GM12878 (cell line): ENCODE measurements at regions not wholly inside any gene's neighbourhood (a gene's known extent, or its start where the extent isn't known, plus 50 kb on each side); places are given as distances from the start of the nearest gene placed in this dataset.

Experiments used
- ATAC-seq: fragments of 200-7000 bp; cut with Tn5 transposase; 3 replicates; pipeline ENCODE4 v1.9.1; 2020; ENCODE audit warnings: mild to moderate bottlenecking, moderate library complexity
- BruUV-seq: library from RNA; stranded (reverse); fragments of 400-500 nt; replicated peaks from 2 replicates; lab custom pipeline; 2021; lab: Mats Ljungman, UMichigan
- CTCF ChIA-PET: fragments of 300-600 bp; sonication (Branson Sonifier 250); formaldehyde crosslinking; extraction: SDS; loops from one replicate; lab custom pipeline; 2021; ENCODE audit warnings: inconsistent platforms; lab: Yijun Ruan, JAX
- POLR2A ChIA-PET: fragments of 350-600 bp; formaldehyde crosslinking; extraction: SDS; loops from one replicate; lab custom pipeline; 2021; ENCODE audit warnings: inconsistent platforms; lab: Charles Lee
- RAD21 ChIA-PET: fragments of 300-600 bp; sonication (Branson Sonifier 250); formaldehyde crosslinking; loops from one replicate; lab custom pipeline; 2023; ENCODE audit warnings: antibody characterized with exemption; ENCODE audit not compliant: unreplicated experiment; lab: Charles Lee
- SMC1A ChIA-PET: fragments of 300-600 bp; sonication (Branson Sonifier 250); formaldehyde crosslinking; loops from one replicate; lab custom pipeline; 2023; ENCODE audit not compliant: unreplicated experiment, uncharacterized antibody; lab: Charles Lee
- DNase-seq: peaks from one replicate; pipeline ENCODE4 v3.0.0-alpha.2; 2011; ENCODE audit warnings: low read depth, low spot score
- FAIRE-seq: peaks from 3 replicates; lab custom pipeline; 2011; peaks lifted over from hg19 to GRCh38; lab: Jason Lieb, UNC
- H2AFZ ChIP-seq: 2 replicates; pipeline ENCODE4 v1.6.0; 2011; ENCODE audit warnings: low read depth, low read length, control low read depth; ENCODE audit not compliant: control insufficient read depth
- H3K27ac ChIP-seq: 2 replicates; pipeline ENCODE4 v1.5.1; 2011; ENCODE audit warnings: control low read depth; ENCODE audit not compliant: control insufficient read depth, insufficient read depth
- H3K27me3 ChIP-seq, 2 experiments: replicated peaks in 1 of 2; 2 replicates each; pipeline versions ENCODE4 v1.6.0 to v1.6.1; 2011; ENCODE audit warnings: low read length in 1 of 2; ENCODE audit not compliant: control insufficient read depth in 2 of 2, insufficient read depth in 2 of 2
- H3K36me3 ChIP-seq, 2 experiments: 2 replicates each; pipeline ENCODE4 v1.5.1; 2011; ENCODE audit warnings: low read length in 1 of 2; ENCODE audit not compliant: control insufficient read depth in 2 of 2, insufficient read depth in 2 of 2
- H3K4me1 ChIP-seq: 2 replicates; pipeline ENCODE4 v1.6.1; 2011; ENCODE audit warnings: mild to moderate bottlenecking, low read length, moderate library complexity, mixed read lengths; ENCODE audit not compliant: control insufficient read depth, insufficient read depth
- H3K4me2 ChIP-seq: 2 replicates; pipeline ENCODE4 v1.6.0; 2011; ENCODE audit warnings: control low read depth; ENCODE audit not compliant: control insufficient read depth, insufficient read depth
- H3K4me3 ChIP-seq: fragments of 200-600 bp; sonication (generic); 2 replicates; pipeline ENCODE4 v1.5.1; 2016
- H3K79me2 ChIP-seq: 2 replicates; pipeline ENCODE4 v1.6.0; 2011; ENCODE audit warnings: low read length; ENCODE audit not compliant: control insufficient read depth, insufficient read depth
- H3K9ac ChIP-seq: 2 replicates; pipeline ENCODE4 v1.8.0; 2011; ENCODE audit warnings: low read length, control low read depth, mixed read lengths; ENCODE audit not compliant: control insufficient read depth, insufficient read depth
- H3K9me3 ChIP-seq: replicated peaks from 3 replicates; pipeline ENCODE4 v1.5.1; 2011; ENCODE audit warnings: mild to moderate bottlenecking, low read length; ENCODE audit not compliant: control insufficient read depth, insufficient read depth
- H4K20me1 ChIP-seq: 2 replicates; pipeline ENCODE4 v1.6.0; 2011; ENCODE audit not compliant: control insufficient read depth, insufficient read depth
- PKNOX1 ChIP-seq: fragments of 450-650 bp; IDR thresholded peaks from 2 replicates; pipeline ENCODE4 v1.6.1; 2016; ENCODE audit warnings: mild to moderate bottlenecking
- POU2F2 ChIP-seq: IDR thresholded peaks from 3 replicates; pipeline ENCODE4 v1.6.1; 2011; ENCODE audit warnings: low read depth, mild to moderate bottlenecking, low read length, borderline replicate concordance
- WGBS: methylation state at CpG from one replicate; pipeline ENCODE4 v1.1.6; 2016; ENCODE audit warnings: low lambda C conversion rate; ENCODE audit not compliant: insufficient replicate concordance, insufficient coverage; ENCODE audit errors: missing lambda C conversion rate; 5-methylcytosine and 5-hydroxymethylcytosine counted together
- in situ Hi-C: fragments of 300-500 bp; cut with MboI; formaldehyde crosslinking; loops from 9 replicates; pipeline ENCODE4 v1.14.3; 2018; ENCODE audit warnings: mixed read lengths
- intact Hi-C: fragments of 100-400 bp; cut with micrococcal nuclease; formaldehyde crosslinking; loops from one replicate; pipeline ENCODE4 v1.14.2; 2022; ENCODE audit not compliant: unreplicated experiment

- no peak for TF ChIP-seq PKNOX1
- TF ChIP-seq, all 136 proteins: peak for 11
Measured at GRCh38 chr11:70490208-70490607, 91.9 kb downstream of the CTTN start (continued).

GRCh38 chr11:70490723-70491558 lies 92.6 kb downstream of the CTTN start:
- no peak overlapping the region for H3K9ac ChIP-seq
- no peaks in the 10 kb centered on the region for H4K20me1 ChIP-seq
- no peaks in the 10 kb centered on the region for H3K79me2 ChIP-seq
- H3K9me3 ChIP-seq = peaks cover 12% of the 10 kb centered on the region; the same call in 2 of the 3 replicates
- intact Hi-C loops = no loop called here
- no peaks in the 10 kb centered on the region for H3K4me1 ChIP-seq
- in situ Hi-C loops = no loop called here
- H3K27ac ChIP-seq = no peak overlapping the region
- FAIRE-seq (no peak), DNase-seq (no peak), ATAC-seq (no peak)
- no peaks in the 10 kb centered on the region for H3K36me3 ChIP-seq
- no peak overlapping the region for H3K4me2 ChIP-seq
- ChIA-PET CTCF (no interaction called here), POLR2A (no interaction called here), RAD21 (no interaction called here), SMC1A (interaction anchor here (0.7 kb wide), 1 partner anchor 23 kb away, joined by 3 read pairs; no protein-coding TSS in a partner anchor)
- no TSS peak for BruUV-seq
- 16% methylated on average over 8 of the region's 8 CpGs for WGBS
- H2AFZ ChIP-seq = no peak overlapping the region
- no peak overlapping the region for H3K4me3 ChIP-seq
- TF ChIP-seq POU2F2 = no peak
- H3K27me3 ChIP-seq = no peaks in the 10 kb centered on the region
